K562 (cell line): ENCODE measurements at regions not wholly inside any gene's neighbourhood (a gene's known extent, or its start where the extent isn't known, plus 50 kb on each side); places are given as distances from the start of the nearest gene placed in this dataset.

Experiments
- HNRNPLL ChIP-seq: fragments of 200-400 bp; formaldehyde crosslinking; IDR thresholded peaks from 2 replicates; pipeline ENCODE4 v1.6.1; 2017; ENCODE audit warnings: low read length, low read depth, mild to moderate bottlenecking; ENCODE audit not compliant: poor library complexity, severe bottlenecking
- MYBL2 ChIP-seq, 2 experiments: fragments of 450-650 bp in 1 of 2; sonication (generic) in 1 of 2; formaldehyde crosslinking in 1 of 2; IDR thresholded peaks; 2 replicates each; pipeline versions ENCODE4 v1.6.1 to v1.8.1; 2017 to 2022; ENCODE audit warnings: borderline replicate concordance in 1 of 2, inconsistent platforms in 1 of 2, low read depth in 1 of 2, mild to moderate bottlenecking in 1 of 2, missing genetic modification reagents in 1 of 2, moderate library complexity in 1 of 2
- OTX1 ChIP-seq: fragments of 450-650 bp; formaldehyde crosslinking; IDR thresholded peaks from 2 replicates; pipeline ENCODE4 v1.4.0; 2022; ENCODE audit warnings: mild to moderate bottlenecking
- RFX7 ChIP-seq: fragments of 250-450 bp; sonication (Bioruptor Pico); IDR thresholded peaks from 2 replicates; pipeline ENCODE4 v1.5.1; 2021; ENCODE audit warnings: mild to moderate bottlenecking
- ZFPM2 ChIP-seq: fragments of 250-450 bp; sonication (Bioruptor Pico); IDR thresholded peaks from 2 replicates; pipeline ENCODE4 v1.5.1; 2022; ENCODE audit warnings: mild to moderate bottlenecking
- ZNF197 ChIP-seq: fragments of 200-800 bp; sonication (Bioruptor generic); IDR thresholded peaks from 2 replicates; pipeline ENCODE4 v1.6.1; 2016; ENCODE audit warnings: low read depth, missing genetic modification characterization, missing compliant biosample characterization
- TF ChIP-seq, protein P1 (sequence below), 2 experiments: fragments of 450-650 bp; conservative IDR thresholded peaks; 2 replicates each; pipeline ENCODE4 v1.6.1; 2017; ENCODE audit warnings: mild to moderate bottlenecking in 2 of 2, moderate library complexity in 2 of 2
- TF ChIP-seq, protein P2 (sequence below): fragments of 450-650 bp; conservative IDR thresholded peaks from 2 replicates; pipeline ENCODE4 v1.6.1; 2016; ENCODE audit warnings: missing genetic modification characterization, low read depth, mild to moderate bottlenecking, missing compliant biosample characterization, moderate library complexity

DNA sequence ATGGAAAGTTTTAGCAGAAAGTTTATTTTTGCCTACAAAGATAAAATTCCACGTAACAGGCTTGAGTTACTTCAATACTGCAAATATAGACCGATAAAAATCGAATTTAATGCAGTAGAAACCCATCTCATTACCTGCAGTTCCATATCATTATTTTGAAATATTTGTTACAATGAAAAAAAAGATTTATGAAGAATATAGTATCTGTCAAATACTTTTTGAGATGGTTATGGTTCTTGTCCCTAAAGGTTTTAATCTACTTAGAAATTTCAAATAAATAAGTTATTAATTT is 273.5 kb downstream of the ADAMTS20 start (continued):
- TF ChIP-seq, protein P1, sequence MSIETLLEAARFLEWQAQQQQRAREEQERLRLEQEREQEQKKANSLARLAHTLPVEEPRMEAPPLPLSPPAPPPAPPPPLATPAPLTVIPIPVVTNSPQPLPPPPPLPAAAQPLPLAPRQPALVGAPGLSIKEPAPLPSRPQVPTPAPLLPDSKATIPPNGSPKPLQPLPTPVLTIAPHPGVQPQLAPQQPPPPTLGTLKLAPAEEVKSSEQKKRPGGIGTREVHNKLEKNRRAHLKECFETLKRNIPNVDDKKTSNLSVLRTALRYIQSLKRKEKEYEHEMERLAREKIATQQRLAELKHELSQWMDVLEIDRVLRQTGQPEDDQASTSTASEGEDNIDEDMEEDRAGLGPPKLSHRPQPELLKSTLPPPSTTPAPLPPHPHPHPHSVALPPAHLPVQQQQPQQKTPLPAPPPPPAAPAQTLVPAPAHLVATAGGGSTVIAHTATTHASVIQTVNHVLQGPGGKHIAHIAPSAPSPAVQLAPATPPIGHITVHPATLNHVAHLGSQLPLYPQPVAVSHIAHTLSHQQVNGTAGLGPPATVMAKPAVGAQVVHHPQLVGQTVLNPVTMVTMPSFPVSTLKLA (conservative IDR thresholded peaks at IDR 0.05), result no peak
- TF ChIP-seq RFX7 (CRISPR knock-in tag), result no peak
- TF ChIP-seq ZFPM2 (CRISPR knock-in tag), result no peak
- no peak for TF ChIP-seq MYBL2 (IDR thresholded peaks at IDR 0.05; ENCODE audit: low read depth)
- TF ChIP-seq MYBL2 (CRISPR knock-in tag; IDR thresholded peaks at IDR 0.05; ENCODE audit: borderline replicate concordance), result no peak
- no peak for TF ChIP-seq OTX1 (CRISPR knock-in tag)
- TF ChIP-seq HNRNPLL, result no peak
- TF ChIP-seq, protein P2, sequence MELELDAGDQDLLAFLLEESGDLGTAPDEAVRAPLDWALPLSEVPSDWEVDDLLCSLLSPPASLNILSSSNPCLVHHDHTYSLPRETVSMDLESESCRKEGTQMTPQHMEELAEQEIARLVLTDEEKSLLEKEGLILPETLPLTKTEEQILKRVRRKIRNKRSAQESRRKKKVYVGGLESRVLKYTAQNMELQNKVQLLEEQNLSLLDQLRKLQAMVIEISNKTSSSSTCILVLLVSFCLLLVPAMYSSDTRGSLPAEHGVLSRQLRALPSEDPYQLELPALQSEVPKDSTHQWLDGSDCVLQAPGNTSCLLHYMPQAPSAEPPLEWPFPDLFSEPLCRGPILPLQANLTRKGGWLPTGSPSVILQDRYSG (tag), result no peak
- no peak for TF ChIP-seq ZNF197 (CRISPR knock-in tag)
